ENCODE measurements at regions not wholly inside any gene's neighbourhood (a gene's known extent, or its start where the extent isn't known, plus 50 kb on each side); places are given as distances from the start of the nearest gene placed in this dataset.

- Histone ChIP-seq H3K4me3 (ENCODE audit: low read depth, low read length) (no peak overlapping the region), H3K27ac (no peak overlapping the region), H3K27me3 (replicated peaks) (no peaks in the 10 kb centered on the region), H3K36me3 (replicated peaks) (no peaks in the 10 kb centered on the region)
- in situ Hi-C loops (cut with HindIII; ENCODE audit: low pct_ligation_motif_present, low sequenced_read_pairs), result no loop called here
- TF ChIP-seq CTCF (IDR thresholded peaks at IDR 0.05; ENCODE audit: low read depth, low read length, missing control alignments), result no peak
- no peak for DNase-seq
Observed at GRCh38 chr10:22846294-22846693, 81.6 kb upstream of the ARMC3 start.

- no peaks in the 10 kb centered on the region for H3K27me3 ChIP-seq (replicated peaks)
- H3K36me3 ChIP-seq (replicated peaks), result no peaks in the 10 kb centered on the region
- no peak for DNase-seq
- no peak overlapping the region for H3K4me3 ChIP-seq (ENCODE audit: low read depth, low read length)
- TF ChIP-seq CTCF (IDR thresholded peaks at IDR 0.05; ENCODE audit: low read depth, low read length, missing control alignments), result no peak
- in situ Hi-C loops (cut with HindIII; ENCODE audit: low pct_ligation_motif_present, low sequenced_read_pairs), result no loop called here
- H3K27ac ChIP-seq, result no peak overlapping the region
Observed at GRCh38 chr10:22839639-22840038, 88.2 kb upstream of the ARMC3 start.

- no peaks in the 10 kb centered on the region for H3K36me3 ChIP-seq (replicated peaks)
- DNase-seq, result no peak
- H3K27ac ChIP-seq, result no peak overlapping the region
- TF ChIP-seq CTCF (IDR thresholded peaks at IDR 0.05; ENCODE audit: low read depth, low read length, missing control alignments), result no peak
- no peak overlapping the region for H3K4me3 ChIP-seq (ENCODE audit: low read depth, low read length)
- in situ Hi-C loops (cut with HindIII; ENCODE audit: low pct_ligation_motif_present, low sequenced_read_pairs), result no loop called here
- no peaks in the 10 kb centered on the region for H3K27me3 ChIP-seq (replicated peaks)
Observed at GRCh38 chr10:22837771-22838170, 90.1 kb upstream of the ARMC3 start.

DNA sequence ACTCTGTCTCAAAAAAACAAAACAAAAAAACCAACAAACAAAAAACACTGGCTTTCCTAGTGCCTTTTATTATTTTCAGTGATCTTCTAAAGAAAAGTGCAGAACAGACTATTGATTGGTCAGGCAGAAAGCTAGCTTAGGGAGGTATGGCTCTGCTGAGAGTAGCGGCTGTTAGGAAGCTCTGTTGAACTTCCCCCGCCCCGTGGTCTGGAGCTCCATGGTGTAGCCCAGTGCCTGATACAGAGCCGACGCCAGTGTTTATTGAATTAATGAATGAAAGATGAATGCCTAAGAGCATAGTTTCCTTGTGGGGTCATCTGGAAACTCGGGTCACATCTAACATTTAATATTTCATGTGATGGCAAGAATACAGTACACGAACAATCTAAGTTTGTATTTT is 90.5 kb upstream of the ARMC3 start:
- DNase-seq, result no peak
- no peak for TF ChIP-seq CTCF (IDR thresholded peaks at IDR 0.05; ENCODE audit: low read depth, low read length, missing control alignments)
- no peak overlapping the region for H3K27ac ChIP-seq
- H3K36me3 ChIP-seq (replicated peaks), result no peaks in the 10 kb centered on the region
- H3K4me3 ChIP-seq (ENCODE audit: low read depth, low read length), result no peak overlapping the region
- in situ Hi-C loops (cut with HindIII; ENCODE audit: low pct_ligation_motif_present, low sequenced_read_pairs), result no loop called here
- no peaks in the 10 kb centered on the region for H3K27me3 ChIP-seq (replicated peaks)

DNA sequence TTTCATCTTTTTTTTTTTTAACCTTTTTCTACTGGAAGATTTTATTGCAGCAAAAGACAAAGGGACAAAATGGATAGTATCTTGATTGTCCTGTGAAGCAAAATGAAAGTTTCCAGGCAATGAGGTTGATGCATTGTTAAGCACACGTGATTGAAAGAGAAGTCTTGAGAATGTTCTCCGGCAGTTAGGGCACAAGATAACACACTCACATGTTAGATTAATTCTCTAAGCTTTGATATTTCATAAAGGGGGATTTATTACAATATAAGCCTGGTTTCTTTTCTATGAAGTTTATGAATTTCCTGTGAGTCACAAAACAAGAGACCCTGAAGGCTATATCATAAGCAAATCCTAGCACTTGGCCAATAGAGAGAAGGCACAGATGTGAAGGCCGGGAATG is 93.4 kb upstream of the ARMC3 start:
- no peak for TF ChIP-seq CTCF (IDR thresholded peaks at IDR 0.05; ENCODE audit: low read depth, low read length, missing control alignments)
- H3K4me3 ChIP-seq (ENCODE audit: low read depth, low read length), result no peak overlapping the region
- no peak for DNase-seq
- H3K27ac ChIP-seq, result no peak overlapping the region
- no peaks in the 10 kb centered on the region for H3K27me3 ChIP-seq (replicated peaks)
- in situ Hi-C loops (cut with HindIII; ENCODE audit: low pct_ligation_motif_present, low sequenced_read_pairs), result no loop called here
- no peaks in the 10 kb centered on the region for H3K36me3 ChIP-seq (replicated peaks)

DNA sequence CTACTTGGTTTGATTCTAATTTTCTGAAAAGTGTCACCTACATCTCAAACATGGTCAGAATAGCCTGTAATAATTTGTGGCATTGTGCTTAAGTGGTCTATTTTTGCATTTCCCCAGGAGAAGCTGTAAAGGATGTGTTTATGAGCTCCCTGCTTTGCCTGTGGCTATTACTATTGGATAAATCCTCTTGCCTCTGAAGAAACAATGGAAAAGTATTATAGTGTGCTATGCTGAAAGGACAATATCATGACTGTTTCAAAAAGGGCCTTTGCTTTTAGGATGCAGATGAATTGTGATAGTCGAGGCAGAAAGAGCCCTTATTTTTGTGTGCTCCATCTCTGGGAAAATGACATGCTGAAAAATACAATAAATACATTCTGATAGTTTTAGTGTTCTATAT is 94.1 kb upstream of the ARMC3 start:
- H3K27ac ChIP-seq, result no peak overlapping the region
- DNase-seq, result no peak
- H3K36me3 ChIP-seq (replicated peaks), result no peaks in the 10 kb centered on the region
- H3K27me3 ChIP-seq (replicated peaks), result no peaks in the 10 kb centered on the region
- in situ Hi-C loops (cut with HindIII; ENCODE audit: low pct_ligation_motif_present, low sequenced_read_pairs), result no loop called here
- TF ChIP-seq CTCF (IDR thresholded peaks at IDR 0.05; ENCODE audit: low read depth, low read length, missing control alignments), result no peak
- H3K4me3 ChIP-seq (ENCODE audit: low read depth, low read length), result no peak overlapping the region

Measured in brain microvascular endothelial cell (primary cell).